SK-N-SH (cell line): ENCODE measurements at regions not wholly inside any gene's neighbourhood (a gene's known extent, or its start where the extent isn't known, plus 50 kb on each side); places are given as distances from the start of the nearest gene placed in this dataset.

Experiments
- CHD2 ChIP-seq: fragments of 150-350 bp; IDR thresholded peaks from 2 replicates; pipeline ENCODE4 v1.6.1; 2018; ENCODE audit warnings: low read length; ENCODE audit not compliant: partially characterized antibody
- CTCF ChIP-seq: fragments of 200-600 bp; sonication (generic); IDR thresholded peaks from 2 replicates; pipeline ENCODE4 v1.6.1; 2017; ENCODE audit warnings: antibody characterized with exemption, mild to moderate bottlenecking, moderate library complexity
- ELF1 ChIP-seq: IDR thresholded peaks from 2 replicates; pipeline ENCODE4 v1.4.0; 2012
- EP300 ChIP-seq, 2 experiments: IDR thresholded peaks; 2 replicates each; pipeline versions ENCODE4 v1.4.0 to v1.6.1; 2012; ENCODE audit warnings: borderline replicate concordance in 1 of 2, low read depth in 1 of 2, low read length in 1 of 2
- EZH2phosphoT487 ChIP-seq: fragments of 200-600 bp; sonication (generic); IDR thresholded peaks from 2 replicates; pipeline ENCODE4 v1.6.1; 2017; ENCODE audit warnings: low read depth, mixed run types, mild to moderate bottlenecking, antibody characterized with exemption, moderate library complexity, borderline replicate concordance
- FOXM1 ChIP-seq: IDR thresholded peaks from 2 replicates; pipeline ENCODE4 v1.4.0; 2012; ENCODE audit warnings: low read depth, mild to moderate bottlenecking
- JUND ChIP-seq: IDR thresholded peaks from 2 replicates; pipeline ENCODE4 v1.4.0; 2012
- POLR2AphosphoS5 ChIP-seq: IDR thresholded peaks from 2 replicates; pipeline ENCODE4 v1.6.1; 2012; ENCODE audit warnings: low read depth, low read length
- RAD21 ChIP-seq: IDR thresholded peaks from 2 replicates; pipeline ENCODE4 v1.6.1; 2012; ENCODE audit warnings: mild to moderate bottlenecking, low read length
- REST ChIP-seq: IDR thresholded peaks from 2 replicates; pipeline ENCODE4 v1.6.1; 2012; ENCODE audit warnings: mild to moderate bottlenecking, low read depth, low read length, moderate library complexity
- SIN3A ChIP-seq: IDR thresholded peaks from 2 replicates; pipeline ENCODE4 v1.6.1; 2012; ENCODE audit warnings: low read depth, mild to moderate bottlenecking, low read length, moderate library complexity, borderline replicate concordance
- SMC3 ChIP-seq: IDR thresholded peaks from 2 replicates; pipeline ENCODE4 v1.6.1; 2012; ENCODE audit warnings: low read depth, low read length, improper control_type of control experiment
- TAF1 ChIP-seq: IDR thresholded peaks from 2 replicates; pipeline ENCODE4 v1.6.1; 2012; ENCODE audit warnings: low read depth, mild to moderate bottlenecking, low read length, moderate library complexity, borderline replicate concordance
- USF2 ChIP-seq: fragments of 150-350 bp; IDR thresholded peaks from 2 replicates; pipeline ENCODE4 v1.6.1; 2017; ENCODE audit warnings: antibody characterized with exemption, low read length, low read depth, borderline replicate concordance

GRCh38 chr15:98276018-98276417 lies 315.5 kb downstream of the ARRDC4 start:
- TF ChIP-seq JUND: no peak
- TF ChIP-seq CTCF: no peak
- TF ChIP-seq ELF1: no peak
- no peak for TF ChIP-seq EP300 (IDR thresholded peaks at IDR 0.05; ENCODE audit: borderline replicate concordance in 1 of 2, low read depth in 1 of 2, low read length in 1 of 2)
- TF ChIP-seq USF2: no peak
- TF ChIP-seq SMC3: no peak
- no peak for TF ChIP-seq REST
- TF ChIP-seq TAF1: no peak
- TF ChIP-seq RAD21: no peak
- TF ChIP-seq EZH2phosphoT487: no peak
- no peak for TF ChIP-seq SIN3A
- TF ChIP-seq CHD2: no peak
- TF ChIP-seq POLR2AphosphoS5: no peak
- no peak for TF ChIP-seq FOXM1
